ENCODE measurements at regions not wholly inside any gene's neighbourhood (a gene's known extent, or its start where the extent isn't known, plus 50 kb on each side); places are given as distances from the start of the nearest gene placed in this dataset.

GRCh38 chr1:226816576-226816975 lies 53.8 kb upstream of the PSEN2 start:
- DNase-seq: no peak

GRCh38 chr1:226814751-226815537 lies 55.5 kb upstream of the PSEN2 start:
- peak; percentile 99 for DNase-seq

- peak; percentile 4 for DNase-seq
These were observed 56.5 kb upstream of the PSEN2 start for GRCh38 chr1:226813671-226814591.

GRCh38 chr1:226810681-226811080 lies 59.7 kb upstream of the PSEN2 start:
- no peak for DNase-seq

GRCh38 chr1:226809785-226810571 lies 60.4 kb upstream of the PSEN2 start:
- DNase-seq: no peak

- no peak for DNase-seq
These were observed 61.9 kb upstream of the PSEN2 start for GRCh38 chr1:226808501-226808900.

GRCh38 chr1:226806988-226807387 lies 63.4 kb upstream of the PSEN2 start:
- no peak for DNase-seq

- DNase-seq: no peak
These were observed 65.3 kb upstream of the PSEN2 start for GRCh38 chr1:226804907-226805759.

GRCh38 chr1:226800763-226801380 lies 61.8 kb upstream of the ITPKB start:
- no peak for DNase-seq

- DNase-seq: no peak
These were observed 60.7 kb upstream of the ITPKB start for GRCh38 chr1:226799634-226800281.

GRCh38 chr1:226798427-226799411 lies 59.6 kb upstream of the ITPKB start:
- DNase-seq: no peak

GRCh38 chr1:226797151-226797550 lies 58.1 kb upstream of the ITPKB start:
- no peak for DNase-seq

GRCh38 chr1:226793620-226794276 lies 54.7 kb upstream of the ITPKB start:
- DNase-seq: no peak

- no peak for DNase-seq
These were observed 53.3 kb upstream of the ITPKB start for GRCh38 chr1:226792368-226792767.

- no peak for DNase-seq
These were observed 51.6 kb upstream of the ITPKB start for GRCh38 chr1:226790545-226791181.

- DNase-seq: no peak
These were observed 49.9 kb upstream of the ITPKB start for GRCh38 chr1:226788965-226789364.

Measured in DMS79 (cell line).